Endothelial cell of umbilical vein (primary cell): ENCODE measurements at regions not wholly inside any gene's neighbourhood (a gene's known extent, or its start where the extent isn't known, plus 50 kb on each side); places are given as distances from the start of the nearest gene placed in this dataset.
"Not testable (repeated sequence)": the region's sequence is repeated elsewhere in the genome, so short reads cannot be mapped to it uniquely, and the experiment has no call there.

Experiments used
- BruUV-seq: library from RNA; stranded (reverse); fragments of 400-500 nt; replicated peaks from 2 replicates; lab custom pipeline; 2021; lab: Mats Ljungman, UMichigan
- CTCF ChIA-PET: fragments of 300-600, 350-600 bp; sonication (Branson Sonifier 250); formaldehyde crosslinking; loops from one replicate; lab custom pipeline; 2021; ENCODE audit warnings: antibody characterized with exemption, inconsistent platforms; lab: Charles Lee
- POLR2A ChIA-PET: fragments of 300-600, 350-600 bp; sonication (Branson Sonifier 250); formaldehyde crosslinking; loops from one replicate; lab custom pipeline; 2021; ENCODE audit warnings: antibody characterized with exemption, inconsistent platforms; lab: Charles Lee
- DNase-seq: peaks from one replicate; pipeline ENCODE4 v3.0.0-alpha.2; 2011; ENCODE audit warnings: low read depth, low spot score
- FAIRE-seq: peaks from 2 replicates; lab custom pipeline; 2011; peaks lifted over from hg19 to GRCh38; lab: Jason Lieb, UNC
- H2AFZ ChIP-seq: 2 replicates; pipeline ENCODE4 v1.6.0; 2012; ENCODE audit warnings: low read depth, low read length, control low read depth, inconsistent platforms
- H3K27ac ChIP-seq: 2 replicates; pipeline ENCODE4 v1.5.1; 2011; ENCODE audit warnings: low read depth, mild to moderate bottlenecking, control low read depth, low read length, moderate library complexity; ENCODE audit not compliant: insufficient read depth
- H3K27me3 ChIP-seq, 2 experiments: 2 replicates each; pipeline versions ENCODE4 v1.6.0 to v1.6.1; 2011; ENCODE audit warnings: low read length in 2 of 2, mixed read lengths in 1 of 2; ENCODE audit not compliant: control insufficient read depth in 2 of 2, insufficient read depth in 2 of 2
- H3K36me3 ChIP-seq, 2 experiments: 2 replicates in 1 of 2; 3 replicates in 1 of 2; pipeline ENCODE4 v1.5.1; 2011; ENCODE audit warnings: low read length in 2 of 2, mild to moderate bottlenecking in 1 of 2, moderate library complexity in 1 of 2; ENCODE audit not compliant: control insufficient read depth in 2 of 2, insufficient read depth in 2 of 2; ENCODE audit errors: extremely low read depth in 1 of 2
- H3K4me1 ChIP-seq: 3 replicates; pipeline ENCODE4 v1.5.1; 2011; ENCODE audit warnings: mild to moderate bottlenecking, low read length; ENCODE audit not compliant: control insufficient read depth, insufficient read depth; ENCODE audit errors: extremely low read depth
- H3K4me2 ChIP-seq: 2 replicates; pipeline ENCODE4 v1.6.1; 2011; ENCODE audit warnings: low read length, control low read depth, mixed read lengths; ENCODE audit not compliant: insufficient read depth
- H3K4me3 ChIP-seq, 3 experiments: fragments of 200-600 bp in 1 of 3; sonication (generic), shearing (Covaris generic) in 1 of 3; replicated peaks in 1 of 3; 2 replicates each; pipeline ENCODE4 v1.5.1; 2011 to 2016; ENCODE audit warnings: control low read depth in 3 of 3, low read length in 3 of 3, mild to moderate bottlenecking in 2 of 3, inconsistent platforms in 1 of 3, low read depth in 1 of 3, moderate library complexity in 1 of 3; ENCODE audit not compliant: insufficient read depth in 1 of 3
- H3K79me2 ChIP-seq: 2 replicates; pipeline ENCODE4 v1.6.0; 2012; ENCODE audit warnings: low read length, inconsistent platforms; ENCODE audit not compliant: control insufficient read depth, insufficient read depth
- H3K9ac ChIP-seq: replicated peaks from 2 replicates; pipeline ENCODE3; 2011; ENCODE audit warnings: low read length, control low read depth; ENCODE audit not compliant: insufficient read depth; ENCODE audit errors: extremely low read depth
- H3K9me1 ChIP-seq: replicated peaks from 3 replicates; pipeline ENCODE4 v1.6.0; 2011; ENCODE audit warnings: mild to moderate bottlenecking, low read length; ENCODE audit not compliant: control insufficient read depth, insufficient read depth; ENCODE audit errors: extremely low read depth
- H3K9me3 ChIP-seq: replicated peaks from 2 replicates; pipeline ENCODE4 v1.5.1; 2012; ENCODE audit warnings: low read length, inconsistent platforms; ENCODE audit not compliant: control insufficient read depth, insufficient read depth
- H4K20me1 ChIP-seq: replicated peaks from 2 replicates; pipeline ENCODE3; 2011; ENCODE audit warnings: mild to moderate bottlenecking, low read length; ENCODE audit not compliant: control insufficient read depth, insufficient read depth; ENCODE audit errors: extremely low read depth
- GATA2 ChIP-seq: IDR thresholded peaks from 2 replicates; pipeline ENCODE4 v1.7.0; 2011; ENCODE audit warnings: low read depth, mild to moderate bottlenecking, moderate library complexity, mixed read lengths, low read length; ENCODE audit not compliant: insufficient read length, insufficient read depth
- POLR2A ChIP-seq: IDR thresholded peaks from 2 replicates; pipeline ENCODE4 v1.6.1; 2012; ENCODE audit warnings: low read depth, mild to moderate bottlenecking, control low read depth, low read length
- POLR2AphosphoS5 ChIP-seq: IDR thresholded peaks from 2 replicates; pipeline ENCODE4 v1.6.1; 2012; ENCODE audit warnings: low read depth, mild to moderate bottlenecking, control low read depth, low read length, moderate library complexity; ENCODE audit not compliant: insufficient read depth
- dilution Hi-C: fragments of 300-500 bp; cut with MboI; formaldehyde crosslinking; loops from one replicate; pipeline ENCODE4 v1.15.0; 2019; ENCODE audit warnings: low sequenced_read_pairs; ENCODE audit not compliant: extremely low pct_ligation_motif_present
- intact Hi-C: fragments of 100-400 bp; cut with micrococcal nuclease; formaldehyde crosslinking; loops from one replicate; pipeline ENCODE4 v1.10.0; 2022
- TF ChIP-seq, protein P1 (sequence below), 2 donors: IDR thresholded peaks; 1 replicate in 1 of 2; 2 replicates in 1 of 2; pipeline ENCODE4 v1.5.1; 2011; ENCODE audit warnings: low read length in 2 of 2, mild to moderate bottlenecking in 2 of 2, moderate library complexity in 2 of 2, control low read depth in 1 of 2, inconsistent platforms in 1 of 2, low read depth in 1 of 2; ENCODE audit not compliant: insufficient read depth in 1 of 2; ENCODE audit errors: extremely low read depth in 1 of 2

DNA sequence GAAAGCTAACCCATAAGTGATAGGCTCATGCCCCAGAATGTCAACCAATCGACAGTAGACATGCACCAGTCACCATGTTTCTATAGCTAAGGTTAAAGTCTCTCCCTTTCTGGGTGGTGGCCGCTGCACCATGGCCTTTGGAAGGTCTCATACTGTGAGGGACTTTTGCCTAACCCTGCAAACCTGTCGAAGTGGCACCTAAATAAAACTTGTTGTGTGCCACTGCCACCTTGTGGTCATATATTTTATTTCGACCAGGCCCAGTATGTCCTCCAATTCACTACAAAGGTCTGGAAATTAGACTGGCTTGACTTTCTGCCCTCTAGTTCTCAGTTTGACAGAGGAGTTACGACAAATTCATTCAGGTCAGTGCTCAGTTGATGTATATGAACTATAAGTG, 163.1 kb downstream of the SMARCA1 start:
- H3K36me3 ChIP-seq = no peaks in the 10 kb centered on the region
- CTCF ChIA-PET = interaction anchor here (1.7 kb wide), 1 partner anchor 42 kb away, joined by 15 read pairs; no protein-coding TSS in a partner anchor
- H3K4me3 ChIP-seq = no peak overlapping the region
- H3K9me1 ChIP-seq = no peaks in the 10 kb centered on the region
- H4K20me1 ChIP-seq = no peaks in the 10 kb centered on the region
- H3K79me2 ChIP-seq = no peaks in the 10 kb centered on the region
- no peak overlapping the region for H2AFZ ChIP-seq
- dilution Hi-C loops (no loop called here), intact Hi-C loops (loop anchor here (1.0 to 2.0 kb wide), 2 partner anchors 42 to 543 kb away; no protein-coding TSS in a partner anchor)
- H3K4me1 ChIP-seq = no peaks in the 10 kb centered on the region
- no peak overlapping the region for H3K9ac ChIP-seq
- H3K27ac ChIP-seq = no peak overlapping the region
- DNase-seq = peak; percentile 44
- no peak overlapping the region for H3K4me2 ChIP-seq
- no TSS peak for BruUV-seq
- FAIRE-seq = peak; percentile 90
- no peak for TF ChIP-seq GATA2
- TF ChIP-seq, protein P1, sequence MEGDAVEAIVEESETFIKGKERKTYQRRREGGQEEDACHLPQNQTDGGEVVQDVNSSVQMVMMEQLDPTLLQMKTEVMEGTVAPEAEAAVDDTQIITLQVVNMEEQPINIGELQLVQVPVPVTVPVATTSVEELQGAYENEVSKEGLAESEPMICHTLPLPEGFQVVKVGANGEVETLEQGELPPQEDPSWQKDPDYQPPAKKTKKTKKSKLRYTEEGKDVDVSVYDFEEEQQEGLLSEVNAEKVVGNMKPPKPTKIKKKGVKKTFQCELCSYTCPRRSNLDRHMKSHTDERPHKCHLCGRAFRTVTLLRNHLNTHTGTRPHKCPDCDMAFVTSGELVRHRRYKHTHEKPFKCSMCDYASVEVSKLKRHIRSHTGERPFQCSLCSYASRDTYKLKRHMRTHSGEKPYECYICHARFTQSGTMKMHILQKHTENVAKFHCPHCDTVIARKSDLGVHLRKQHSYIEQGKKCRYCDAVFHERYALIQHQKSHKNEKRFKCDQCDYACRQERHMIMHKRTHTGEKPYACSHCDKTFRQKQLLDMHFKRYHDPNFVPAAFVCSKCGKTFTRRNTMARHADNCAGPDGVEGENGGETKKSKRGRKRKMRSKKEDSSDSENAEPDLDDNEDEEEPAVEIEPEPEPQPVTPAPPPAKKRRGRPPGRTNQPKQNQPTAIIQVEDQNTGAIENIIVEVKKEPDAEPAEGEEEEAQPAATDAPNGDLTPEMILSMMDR (IDR thresholded peaks at IDR 0.05; ENCODE audit: extremely low read depth in 1 of 2, insufficient read depth in 1 of 2, low read depth in 1 of 2, low read length in 2 of 2) = peak; percentile 25 to 38
- TF ChIP-seq POLR2AphosphoS5 = no peak
- no peaks in the 10 kb centered on the region for H3K27me3 ChIP-seq
- H3K9me3 ChIP-seq = no peaks in the 10 kb centered on the region
- POLR2A ChIA-PET = no interaction called here

- FAIRE-seq (peak; percentile 75), DNase-seq (peak; percentile 2)
- POLR2A ChIA-PET = no interaction called here
- Histone ChIP-seq H2AFZ (no peak overlapping the region), H3K4me2 (no peak overlapping the region), H3K36me3 (no peaks in the 10 kb centered on the region), H3K4me1 (no peaks in the 10 kb centered on the region), H3K27ac (no peak overlapping the region), H4K20me1 (no peaks in the 10 kb centered on the region), H3K9me3 (no peaks in the 10 kb centered on the region), H3K27me3 (no peaks in the 10 kb centered on the region), H3K4me3 (no peak overlapping the region), H3K79me2 (no peaks in the 10 kb centered on the region), H3K9ac (no peak overlapping the region), H3K9me1 (no peaks in the 10 kb centered on the region)
- BruUV-seq = no TSS peak
- TF ChIP-seq GATA2 = peak; percentile 23
- TF ChIP-seq POLR2A = no peak
- intact Hi-C loops = no loop called here
- CTCF ChIA-PET = interaction anchor here (1.7 kb wide), 1 partner anchor 41 kb away, joined by 15 read pairs; no protein-coding TSS in a partner anchor
- dilution Hi-C loops = no loop called here
These were observed 164.0 kb downstream of the SMARCA1 start for GRCh38 chrX:129359269-129359668.

DNA sequence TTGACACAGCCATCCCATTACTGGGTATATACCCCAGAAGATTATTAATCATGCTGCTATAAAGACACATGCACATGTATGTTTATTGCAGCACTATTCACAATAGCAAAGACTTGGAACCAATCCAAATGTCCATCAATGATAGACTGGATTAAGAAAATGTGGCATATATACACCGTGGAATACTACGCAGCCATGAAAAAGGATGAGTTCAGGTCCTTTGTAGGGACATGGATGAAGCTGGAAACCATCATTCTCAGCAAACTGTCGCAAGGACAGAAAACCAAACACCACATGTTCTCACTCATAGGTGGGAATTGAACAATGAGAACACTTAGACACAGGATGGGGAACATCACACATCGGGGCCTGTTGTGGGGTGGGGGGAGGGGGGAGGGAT, 165.9 kb downstream of the SMARCA1 start:
- H3K9me3 ChIP-seq, H3K27me3 ChIP-seq, intact Hi-C loops, CTCF ChIA-PET, dilution Hi-C loops, H3K36me3 ChIP-seq, FAIRE-seq, BruUV-seq, H4K20me1 ChIP-seq, H3K27ac ChIP-seq, H3K4me1 ChIP-seq, H3K79me2 ChIP-seq, H2AFZ ChIP-seq, POLR2A ChIA-PET, H3K4me3 ChIP-seq, H3K9me1 ChIP-seq, DNase-seq, H3K4me2 ChIP-seq, H3K9ac ChIP-seq: not testable (repeated sequence)
